SU-DHL-6 (cell line): ENCODE measurements at regions not wholly inside any gene's neighbourhood (a gene's known extent, or its start where the extent isn't known, plus 50 kb on each side); places are given as distances from the start of the nearest gene placed in this dataset.

Experiments used
- CTCF ChIP-seq: fragments of 200-600 bp; sonication (generic); IDR thresholded peaks from one replicate; pipeline ENCODE4 v1.5.1; 2017; ENCODE audit warnings: antibody characterized with exemption, mild to moderate bottlenecking, low read length, moderate library complexity; ENCODE audit not compliant: insufficient read depth, poor library complexity, severe bottlenecking
- EZH2phosphoT487 ChIP-seq: fragments of 200-600 bp; sonication (generic), shearing (Covaris generic); conservative IDR thresholded peaks from 2 replicates; pipeline ENCODE4 v1.6.1; 2018; ENCODE audit warnings: mild to moderate bottlenecking, antibody characterized with exemption, low read length, moderate library complexity, mixed read lengths

GRCh38 chr1:82710091-82710490 lies 909.4 kb downstream of the ADGRL2 start:
- TF ChIP-seq CTCF: no peak
- TF ChIP-seq EZH2phosphoT487: no peak
